ENCODE measurements at regions not wholly inside any gene's neighbourhood (a gene's known extent, or its start where the extent isn't known, plus 50 kb on each side); places are given as distances from the start of the nearest gene placed in this dataset.
"Not testable (repeated sequence)": the region's sequence is repeated elsewhere in the genome, so short reads cannot be mapped to it uniquely, and the experiment has no call there.

DNA sequence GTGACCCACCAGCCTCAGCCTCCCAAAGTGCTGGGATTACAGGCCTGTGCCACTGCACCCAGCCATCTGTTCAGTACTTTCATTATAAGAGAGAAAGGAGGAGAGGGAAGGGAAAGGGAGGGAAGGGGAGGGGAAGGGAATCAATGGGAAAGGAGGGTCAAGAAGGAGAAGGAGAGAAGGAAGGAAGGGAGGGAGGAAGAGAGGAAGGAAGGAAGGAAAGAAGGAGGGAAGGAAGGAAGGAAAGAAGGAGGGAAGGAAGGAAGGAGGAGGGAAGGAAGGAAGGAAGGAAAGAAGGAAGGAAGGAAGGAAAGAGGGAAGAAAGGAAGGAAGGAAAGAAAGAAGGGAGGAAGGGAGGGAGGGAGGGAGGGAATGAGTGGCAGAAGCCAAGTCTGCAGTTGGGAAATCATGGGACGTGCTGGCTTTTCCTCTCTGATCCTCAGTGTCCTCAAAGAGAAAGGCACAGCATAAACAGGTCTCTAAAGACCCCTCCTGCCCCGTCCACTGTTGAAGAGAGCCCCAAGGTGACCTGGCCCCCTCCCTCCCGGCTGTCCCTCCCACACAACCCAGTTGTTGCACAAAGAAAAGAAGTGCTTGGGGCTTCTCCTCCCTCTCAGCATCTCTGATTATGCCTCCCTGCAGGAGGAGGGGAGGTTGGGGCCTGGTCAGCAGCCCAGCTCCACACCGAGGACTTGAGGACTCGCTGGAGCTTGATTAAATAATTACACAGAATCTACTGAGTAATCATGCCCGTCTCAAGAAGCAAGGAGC lies 69.1 kb upstream of the TOP1 start:
- no peaks in the 10 kb centered on the region for H3K9me3 ChIP-seq (ENCODE audit: control insufficient read depth, insufficient read depth, low read length)
- no peak overlapping the region for H3K9ac ChIP-seq (ENCODE audit: low read depth, low read length)
- H3K36me3 ChIP-seq (ENCODE audit: insufficient read depth, low read length), result no peaks in the 10 kb centered on the region
- H3K4me1 ChIP-seq (ENCODE audit: insufficient read depth, low read length), result no peaks in the 10 kb centered on the region; the same call in 1 of the 2 replicates

DNA sequence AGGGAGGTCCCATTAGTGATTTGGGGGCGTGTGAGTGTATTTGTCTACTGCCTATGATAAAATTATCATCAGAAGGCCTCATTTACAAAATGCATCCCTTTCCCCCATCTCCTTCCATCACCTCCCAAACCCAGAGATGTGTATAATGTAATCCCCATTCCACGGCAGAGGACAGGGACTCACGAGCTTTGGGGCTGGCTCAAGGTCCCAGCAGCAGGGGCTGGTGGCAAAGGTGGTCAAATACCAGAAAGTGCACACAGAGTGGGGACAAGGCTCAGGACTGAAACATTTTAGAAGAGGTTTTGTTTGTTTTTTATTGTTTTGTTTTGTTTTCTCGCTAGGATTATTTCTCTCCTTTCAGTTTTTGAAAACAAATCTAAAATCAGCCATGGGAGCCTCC lies 68.5 kb upstream of the TOP1 start:
- Histone ChIP-seq H3K4me1 (ENCODE audit: insufficient read depth, low read length) (no peaks in the 10 kb centered on the region; the same call in 1 of the 2 replicates), H3K36me3 (ENCODE audit: insufficient read depth, low read length) (no peaks in the 10 kb centered on the region), H3K9me3 (ENCODE audit: control insufficient read depth, insufficient read depth, low read length) (no peaks in the 10 kb centered on the region), H3K9ac (ENCODE audit: low read depth, low read length) (no peak overlapping the region)

DNA sequence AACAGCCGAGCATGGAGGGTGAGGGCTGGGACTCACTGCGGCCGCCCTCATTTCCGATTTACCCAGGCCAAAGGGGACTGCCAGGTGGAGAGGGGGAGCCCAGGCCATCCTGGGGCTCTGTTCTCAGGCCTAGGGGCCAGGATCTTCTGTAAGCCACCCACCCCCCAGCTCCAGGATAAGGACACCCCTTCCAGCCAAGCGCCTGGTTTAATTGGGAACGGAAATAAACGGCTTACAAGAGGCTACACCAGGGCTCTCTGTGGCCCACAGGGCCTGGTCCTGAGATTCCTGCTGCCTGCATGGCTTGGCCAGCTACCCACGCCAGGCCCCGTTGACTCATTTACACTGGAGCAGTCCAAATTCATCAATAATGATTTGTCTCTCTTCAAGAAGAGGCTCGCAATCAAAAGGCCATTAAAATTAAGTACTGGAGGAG lies 68.1 kb upstream of the TOP1 start:
- no peak overlapping the region for H3K9ac ChIP-seq (ENCODE audit: low read depth, low read length)
- H3K9me3 ChIP-seq (ENCODE audit: control insufficient read depth, insufficient read depth, low read length), result no peaks in the 10 kb centered on the region
- no peaks in the 10 kb centered on the region; the same call in 1 of the 2 replicates for H3K4me1 ChIP-seq (ENCODE audit: insufficient read depth, low read length)
- H3K36me3 ChIP-seq (ENCODE audit: insufficient read depth, low read length), result no peaks in the 10 kb centered on the region

DNA sequence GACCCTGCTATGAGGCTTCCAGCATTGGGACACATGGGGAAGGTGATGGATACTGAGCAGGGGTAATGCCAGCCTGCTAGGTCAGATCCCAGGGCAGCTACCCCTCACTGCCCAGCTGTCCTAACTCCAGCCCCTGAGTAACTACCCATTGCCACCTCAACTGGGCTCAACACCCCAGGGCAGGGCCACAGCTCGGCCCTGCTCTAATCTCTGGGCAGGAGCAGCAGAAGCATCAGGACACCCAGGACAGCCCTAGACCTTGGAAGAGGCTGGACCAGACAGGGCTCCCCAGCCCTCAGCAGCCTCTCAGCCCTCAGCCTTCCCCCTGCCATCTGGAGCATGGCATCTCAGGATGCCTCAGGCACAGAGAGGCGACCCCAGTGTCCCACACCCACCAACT lies 67.4 kb upstream of the TOP1 start:
- H3K36me3 ChIP-seq (ENCODE audit: insufficient read depth, low read length), result no peaks in the 10 kb centered on the region
- H3K9me3 ChIP-seq (ENCODE audit: control insufficient read depth, insufficient read depth, low read length), result no peaks in the 10 kb centered on the region
- H3K4me1 ChIP-seq (ENCODE audit: insufficient read depth, low read length), result no peaks in the 10 kb centered on the region; the same call in 1 of the 2 replicates
- no peak overlapping the region for H3K9ac ChIP-seq (ENCODE audit: low read depth, low read length)

DNA sequence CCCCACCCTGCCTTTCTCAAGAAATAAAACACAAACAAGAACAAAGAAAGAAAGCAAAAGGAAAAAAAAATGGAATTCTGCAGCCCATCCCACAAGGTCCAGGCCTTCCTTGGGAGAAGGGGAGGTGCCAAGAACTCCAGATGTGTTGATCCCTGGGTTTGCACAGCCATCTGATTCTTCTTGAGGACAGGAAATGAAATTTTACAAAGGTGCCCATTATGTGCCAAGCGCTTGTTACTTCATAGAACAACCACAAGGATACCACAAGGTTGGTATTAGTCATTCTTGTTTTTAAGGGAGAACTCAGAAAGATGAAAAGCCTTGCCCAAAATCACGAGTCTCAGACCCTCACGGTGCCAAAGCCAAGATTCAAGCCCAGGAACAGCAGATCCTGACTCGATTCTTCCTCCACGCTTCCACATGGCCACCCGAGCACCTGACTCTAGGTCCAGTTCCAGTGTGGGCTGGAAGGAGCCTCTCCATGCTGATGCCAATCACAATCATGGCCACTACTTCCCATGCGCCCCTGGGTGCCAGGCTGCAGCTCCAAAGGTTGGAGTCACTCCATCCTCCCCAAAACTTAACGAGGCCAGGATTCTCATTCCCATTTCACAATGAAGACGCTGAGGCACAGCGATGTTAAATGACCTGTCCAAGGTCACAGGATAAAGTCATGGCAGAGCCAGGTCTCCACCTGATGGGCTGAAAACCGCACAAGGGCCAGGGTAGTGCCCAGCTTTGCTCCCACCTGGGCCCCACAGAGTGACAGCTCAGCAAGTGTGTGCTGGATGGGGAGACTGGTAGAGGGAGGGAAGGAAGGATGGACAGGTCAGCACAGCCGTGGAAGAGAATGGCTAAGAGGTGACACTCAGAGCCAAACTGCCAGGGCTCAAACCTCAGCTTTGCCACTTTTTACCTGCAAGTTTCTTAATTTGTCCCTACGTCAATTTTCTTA lies 66.7 kb upstream of the TOP1 start:
- Histone ChIP-seq H3K9me3 (ENCODE audit: control insufficient read depth, insufficient read depth, low read length) (no peaks in the 10 kb centered on the region), H3K9ac (ENCODE audit: low read depth, low read length) (no peak overlapping the region), H3K4me1 (ENCODE audit: insufficient read depth, low read length) (no peaks in the 10 kb centered on the region; the same call in 1 of the 2 replicates), H3K36me3 (ENCODE audit: insufficient read depth, low read length) (no peaks in the 10 kb centered on the region)

DNA sequence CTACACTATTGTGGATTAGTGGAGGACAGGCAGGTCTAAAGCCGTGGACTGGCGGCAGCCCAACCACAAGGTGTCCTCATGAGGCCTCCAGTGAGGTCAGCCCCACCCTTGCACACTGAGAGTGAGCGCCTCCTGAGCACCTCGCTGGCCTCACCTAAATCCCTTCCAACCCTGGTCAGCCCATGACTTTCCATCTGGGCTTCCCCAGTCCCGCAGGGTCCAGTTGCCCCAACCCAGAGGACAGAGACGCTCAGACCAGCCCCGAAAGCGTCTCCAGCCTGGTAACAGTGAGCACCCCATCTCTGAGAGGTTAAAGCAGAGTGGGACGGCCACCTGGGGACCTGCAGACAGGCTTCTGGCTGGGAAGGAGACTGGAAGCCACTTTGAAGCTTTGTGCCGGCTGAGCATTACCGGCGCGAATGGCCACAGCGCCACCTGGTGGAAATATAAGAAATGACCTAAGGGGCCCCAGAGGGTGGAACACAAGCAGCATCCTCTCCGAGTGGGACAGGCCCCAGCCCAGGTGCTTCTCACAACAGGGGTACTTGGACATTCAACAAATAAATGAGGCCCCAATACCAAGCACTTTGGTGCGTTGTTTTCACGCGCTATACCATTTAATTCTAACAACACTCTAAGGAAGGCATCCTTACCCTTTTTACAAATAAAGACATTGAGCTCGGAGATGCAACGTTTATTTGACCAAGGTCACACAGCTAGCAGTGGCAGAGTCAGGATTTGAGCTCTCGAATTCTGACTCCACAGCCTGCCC lies 65.7 kb upstream of the TOP1 start:
- no peak overlapping the region for H3K9ac ChIP-seq (ENCODE audit: low read depth, low read length)
- H3K36me3 ChIP-seq (ENCODE audit: insufficient read depth, low read length), result no peaks in the 10 kb centered on the region
- H3K4me1 ChIP-seq (ENCODE audit: insufficient read depth, low read length), result no peaks in the 10 kb centered on the region; the same call in 1 of the 2 replicates
- H3K9me3 ChIP-seq (ENCODE audit: control insufficient read depth, insufficient read depth, low read length), result no peaks in the 10 kb centered on the region

DNA sequence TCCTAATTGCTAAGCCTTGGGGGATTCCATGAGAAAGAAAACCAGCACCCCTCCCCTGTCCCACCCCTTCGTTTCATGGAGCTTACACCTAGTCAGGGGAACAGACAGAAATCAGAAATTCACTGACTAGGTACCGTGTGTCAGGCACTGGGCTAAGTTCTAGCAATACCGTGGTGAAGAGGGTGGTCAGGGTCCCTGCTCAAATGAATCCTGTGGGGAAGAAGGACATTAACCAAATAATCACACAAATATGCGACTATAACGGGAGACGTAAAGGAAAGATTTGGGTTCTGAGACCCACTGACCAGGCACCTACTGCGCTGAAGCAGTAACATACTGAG lies 65.1 kb upstream of the TOP1 start:
- H3K36me3 ChIP-seq (ENCODE audit: insufficient read depth, low read length), result no peaks in the 10 kb centered on the region
- no peaks in the 10 kb centered on the region; the same call in 1 of the 2 replicates for H3K4me1 ChIP-seq (ENCODE audit: insufficient read depth, low read length)
- no peaks in the 10 kb centered on the region for H3K9me3 ChIP-seq (ENCODE audit: control insufficient read depth, insufficient read depth, low read length)
- no peak overlapping the region for H3K9ac ChIP-seq (ENCODE audit: low read depth, low read length)

DNA sequence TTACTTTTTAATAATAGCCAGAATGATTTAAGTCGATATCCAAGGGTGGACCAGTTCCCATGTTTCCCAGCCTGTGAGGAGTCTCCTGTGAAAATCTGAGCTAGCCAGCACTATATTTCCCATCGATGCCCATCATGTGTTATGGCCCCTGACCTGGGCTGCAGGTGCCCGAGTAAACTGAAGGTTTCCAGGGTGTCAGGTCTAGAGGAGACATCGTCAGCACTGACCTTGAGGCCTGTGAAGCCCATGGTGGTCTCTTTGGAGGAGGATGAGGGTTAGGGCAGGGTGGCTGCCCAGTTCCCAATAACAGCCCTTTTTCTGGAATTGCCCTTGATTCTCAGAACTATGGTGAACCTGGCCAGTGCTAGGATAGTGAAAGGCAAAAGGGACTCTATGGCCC lies 63.0 kb upstream of the TOP1 start:
- no peaks in the 10 kb centered on the region for H3K4me1 ChIP-seq (ENCODE audit: insufficient read depth, low read length)
- H3K36me3 ChIP-seq (ENCODE audit: insufficient read depth, low read length), result no peaks in the 10 kb centered on the region
- H3K9ac ChIP-seq (ENCODE audit: low read depth, low read length), result no peak overlapping the region
- no peaks in the 10 kb centered on the region for H3K9me3 ChIP-seq (ENCODE audit: control insufficient read depth, insufficient read depth, low read length)

DNA sequence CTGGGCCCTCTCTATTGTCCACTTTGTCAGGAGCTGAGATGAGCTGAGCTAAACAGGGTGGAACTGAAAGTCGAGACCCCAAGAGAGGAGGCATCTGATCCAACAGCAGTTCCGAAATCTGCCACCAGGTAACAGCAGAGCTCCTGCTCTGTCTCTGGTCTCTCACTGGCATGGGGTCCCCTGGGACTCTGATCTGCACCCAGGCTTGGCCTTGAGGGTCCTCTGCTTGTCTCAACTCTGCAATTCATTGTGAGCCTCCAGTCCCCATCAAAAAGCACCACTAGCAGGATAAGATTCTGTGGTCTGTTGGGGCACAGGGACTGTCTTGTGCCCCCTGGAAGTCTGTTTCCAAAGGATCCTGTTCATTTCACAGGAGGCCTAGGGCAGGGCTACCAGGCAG lies 62.5 kb upstream of the TOP1 start:
- Histone ChIP-seq H3K9me3 (ENCODE audit: control insufficient read depth, insufficient read depth, low read length) (no peaks in the 10 kb centered on the region), H3K9ac (ENCODE audit: low read depth, low read length) (no peak overlapping the region), H3K4me1 (ENCODE audit: insufficient read depth, low read length) (no peaks in the 10 kb centered on the region; the same call in 1 of the 2 replicates), H3K36me3 (ENCODE audit: insufficient read depth, low read length) (no peaks in the 10 kb centered on the region)

DNA sequence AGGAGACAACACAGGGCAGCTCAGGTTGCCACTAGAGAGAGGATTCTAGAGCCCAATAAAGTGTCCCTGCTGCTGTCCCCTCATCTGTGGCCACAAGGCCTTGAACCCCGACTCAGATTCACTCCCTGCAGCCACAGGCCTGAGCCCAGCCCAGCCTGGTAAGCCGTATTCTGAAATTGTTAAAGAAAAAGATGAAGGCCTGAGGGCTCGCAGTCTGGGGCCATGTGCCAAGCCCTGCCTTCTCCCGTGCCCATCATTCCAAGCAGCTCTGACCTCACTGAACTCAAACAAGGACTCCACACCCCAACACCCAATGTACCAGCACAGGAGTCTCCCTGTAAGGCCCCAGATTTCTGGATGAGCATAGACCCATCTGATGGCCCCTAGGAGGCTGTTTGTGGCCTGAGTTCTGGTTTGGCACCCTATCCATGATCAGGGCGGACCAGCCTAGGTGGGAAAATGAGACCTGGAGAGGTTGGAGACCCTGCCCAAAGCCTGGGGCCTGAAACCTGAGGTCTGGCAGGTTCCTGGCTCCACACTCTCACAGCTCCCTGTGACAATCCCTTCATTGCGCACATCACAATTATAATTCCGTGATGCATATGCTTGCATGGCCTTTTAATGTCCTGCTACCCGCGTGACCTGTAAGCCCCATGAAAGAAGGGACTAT lies 62.0 kb upstream of the TOP1 start:
- Histone ChIP-seq H3K4me1 (ENCODE audit: insufficient read depth, low read length) (no peaks in the 10 kb centered on the region; the same call in 1 of the 2 replicates), H3K9ac (ENCODE audit: low read depth, low read length) (no peak overlapping the region), H3K9me3 (ENCODE audit: control insufficient read depth, insufficient read depth, low read length) (no peaks in the 10 kb centered on the region), H3K36me3 (ENCODE audit: insufficient read depth, low read length) (no peaks in the 10 kb centered on the region)

DNA sequence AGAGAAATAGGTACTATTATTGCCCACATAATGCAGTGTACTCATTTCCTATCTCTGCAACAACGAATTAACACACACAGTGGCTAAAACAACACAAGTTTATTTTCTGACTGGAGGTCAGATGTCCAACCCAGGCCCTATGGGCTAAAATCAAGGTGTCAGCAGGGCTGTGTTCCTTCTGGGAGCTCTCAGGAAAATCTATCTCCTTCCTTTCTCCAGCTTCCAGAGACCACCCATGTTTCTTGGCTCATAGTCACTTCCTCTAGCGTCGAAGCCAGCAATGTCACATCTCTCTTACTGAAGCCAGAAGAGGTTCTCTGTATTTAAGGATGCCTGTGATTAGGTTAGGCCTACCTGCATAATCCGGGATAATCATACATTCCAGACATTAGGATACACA lies 60.9 kb upstream of the TOP1 start:
- H3K4me1 ChIP-seq (ENCODE audit: insufficient read depth, low read length), result no peaks in the 10 kb centered on the region; the same call in 1 of the 2 replicates
- H3K36me3 ChIP-seq (ENCODE audit: insufficient read depth, low read length), result no peaks in the 10 kb centered on the region
- no peak overlapping the region for H3K9ac ChIP-seq (ENCODE audit: low read depth, low read length)
- H3K9me3 ChIP-seq (ENCODE audit: control insufficient read depth, insufficient read depth, low read length), result no peaks in the 10 kb centered on the region

DNA sequence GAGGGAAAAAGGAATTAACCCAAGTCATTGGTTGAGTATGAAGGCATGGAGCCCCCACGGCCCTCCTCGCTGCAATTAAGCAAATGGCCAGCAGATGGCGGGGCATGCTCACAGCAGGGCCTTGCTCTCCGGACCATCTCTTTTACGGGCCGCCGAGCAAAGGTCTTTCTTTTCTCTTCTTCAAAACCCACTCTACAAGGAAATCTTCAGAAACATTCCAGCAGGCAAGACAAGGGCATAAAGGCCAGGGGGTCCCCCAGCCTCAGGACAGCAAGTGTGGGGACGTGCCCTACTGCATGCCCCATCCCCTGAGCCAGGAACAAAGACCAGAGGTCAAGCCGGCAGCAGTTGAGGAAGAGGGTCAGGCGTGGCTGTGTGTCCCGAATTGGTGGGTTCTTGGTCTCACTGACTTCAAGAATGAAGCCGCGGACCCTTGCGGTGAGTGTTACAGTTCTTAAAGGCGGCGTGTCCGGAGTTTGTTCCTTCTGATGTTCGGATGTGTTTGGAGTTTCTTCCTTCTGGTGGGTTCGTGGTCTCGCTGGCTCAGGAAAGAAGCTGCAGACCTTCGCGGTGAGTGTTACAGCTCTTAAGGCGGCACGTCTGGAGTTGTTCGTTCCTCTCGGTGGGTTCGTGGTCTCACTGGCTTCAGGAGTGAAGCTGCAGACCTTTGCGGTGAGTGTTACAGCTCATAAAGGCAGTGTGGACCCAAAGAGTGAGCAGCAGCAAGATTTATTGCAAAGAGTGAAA lies 59.6 kb upstream of the TOP1 start:
- H3K9ac ChIP-seq (ENCODE audit: low read depth, low read length), result peak overlapping the region; percentile 35; the same call in 1 of the 2 replicates
- not testable (repeated sequence) for H3K36me3 ChIP-seq (ENCODE audit: insufficient read depth, low read length); H3K4me1 ChIP-seq (ENCODE audit: insufficient read depth, low read length); H3K9me3 ChIP-seq (ENCODE audit: control insufficient read depth, insufficient read depth, low read length)

DNA sequence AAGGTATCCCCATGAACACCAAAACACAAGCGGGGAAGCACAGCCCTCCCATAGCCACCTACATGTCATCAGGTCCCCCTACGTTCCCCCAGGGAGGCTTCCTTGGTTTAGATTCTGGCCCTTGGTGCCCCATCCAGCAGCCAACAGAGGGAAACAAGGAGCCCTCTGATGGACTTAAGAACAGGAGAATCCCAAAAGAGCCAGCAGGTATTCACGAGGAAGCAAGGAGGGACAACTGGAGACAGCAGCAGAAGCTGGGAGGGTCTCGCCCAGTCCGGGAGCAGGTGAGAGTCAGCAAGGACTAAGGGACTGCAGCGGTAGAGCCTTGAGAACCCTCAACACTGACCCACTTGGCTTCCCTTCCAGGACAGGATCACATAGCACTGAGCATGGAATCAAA lies 58.4 kb upstream of the TOP1 start:
- H3K9ac ChIP-seq (ENCODE audit: low read depth, low read length), result no peak overlapping the region
- no peaks in the 10 kb centered on the region for H3K36me3 ChIP-seq (ENCODE audit: insufficient read depth, low read length)
- H3K9me3 ChIP-seq (ENCODE audit: control insufficient read depth, insufficient read depth, low read length), result no peaks in the 10 kb centered on the region
- no peaks in the 10 kb centered on the region; the same call in 1 of the 2 replicates for H3K4me1 ChIP-seq (ENCODE audit: insufficient read depth, low read length)

Measured in ES-I3 (cell line).